ENCODE measurements at regions not wholly inside any gene's neighbourhood (a gene's known extent, or its start where the extent isn't known, plus 50 kb on each side); places are given as distances from the start of the nearest gene placed in this dataset.

DNA sequence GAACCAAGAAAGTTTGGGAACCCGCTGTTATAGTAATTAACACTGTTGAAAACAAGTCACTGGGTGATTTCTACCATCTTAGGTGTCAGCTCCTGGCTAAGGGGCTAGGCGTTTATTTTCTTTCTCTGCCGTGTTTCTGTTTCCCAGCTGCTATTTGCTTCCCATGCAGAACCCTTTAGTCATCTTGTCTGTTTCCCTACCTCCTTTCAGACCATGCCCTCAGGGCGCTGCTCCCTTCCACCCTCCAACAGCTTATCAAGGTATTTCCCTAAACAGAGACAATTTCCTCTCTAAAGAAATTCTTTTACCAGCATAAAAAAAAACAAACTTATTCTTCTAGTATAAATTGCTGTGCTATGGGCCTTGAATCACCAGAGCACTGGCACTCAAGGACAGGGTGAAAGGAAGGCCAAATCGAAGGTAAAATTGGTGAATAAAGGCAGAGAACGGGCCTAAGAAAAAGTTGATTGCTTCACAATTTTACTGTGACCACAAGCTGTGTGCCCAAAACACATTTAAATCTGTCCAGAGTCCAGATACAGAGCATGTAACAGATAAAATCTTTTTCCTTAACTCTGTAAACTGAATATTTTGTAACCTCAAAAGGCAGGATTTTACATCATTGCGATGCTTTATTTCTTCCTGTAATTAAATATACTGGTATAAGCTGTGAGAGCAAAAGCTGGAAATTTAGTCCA, 319.2 kb downstream of the ZNF621 start:
- no peak for TF ChIP-seq POLR2A (IDR thresholded peaks at IDR 0.05)
- TF ChIP-seq, protein P1, sequence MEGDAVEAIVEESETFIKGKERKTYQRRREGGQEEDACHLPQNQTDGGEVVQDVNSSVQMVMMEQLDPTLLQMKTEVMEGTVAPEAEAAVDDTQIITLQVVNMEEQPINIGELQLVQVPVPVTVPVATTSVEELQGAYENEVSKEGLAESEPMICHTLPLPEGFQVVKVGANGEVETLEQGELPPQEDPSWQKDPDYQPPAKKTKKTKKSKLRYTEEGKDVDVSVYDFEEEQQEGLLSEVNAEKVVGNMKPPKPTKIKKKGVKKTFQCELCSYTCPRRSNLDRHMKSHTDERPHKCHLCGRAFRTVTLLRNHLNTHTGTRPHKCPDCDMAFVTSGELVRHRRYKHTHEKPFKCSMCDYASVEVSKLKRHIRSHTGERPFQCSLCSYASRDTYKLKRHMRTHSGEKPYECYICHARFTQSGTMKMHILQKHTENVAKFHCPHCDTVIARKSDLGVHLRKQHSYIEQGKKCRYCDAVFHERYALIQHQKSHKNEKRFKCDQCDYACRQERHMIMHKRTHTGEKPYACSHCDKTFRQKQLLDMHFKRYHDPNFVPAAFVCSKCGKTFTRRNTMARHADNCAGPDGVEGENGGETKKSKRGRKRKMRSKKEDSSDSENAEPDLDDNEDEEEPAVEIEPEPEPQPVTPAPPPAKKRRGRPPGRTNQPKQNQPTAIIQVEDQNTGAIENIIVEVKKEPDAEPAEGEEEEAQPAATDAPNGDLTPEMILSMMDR (IDR thresholded peaks at IDR 0.05): no peak
